ACC112 (cell line): ENCODE measurements at regions not wholly inside any gene's neighbourhood (a gene's known extent, or its start where the extent isn't known, plus 50 kb on each side); places are given as distances from the start of the nearest gene placed in this dataset.
"Not testable (repeated sequence)": the region's sequence is repeated elsewhere in the genome, so short reads cannot be mapped to it uniquely, and the experiment has no call there.

Experiments
- H2AFZ ChIP-seq: fragments of 200-600 bp; sonication (generic); one replicate; pipeline ENCODE4 v1.6.0; 2017; ENCODE audit warnings: antibody characterized with exemption, low read length; ENCODE audit not compliant: unreplicated experiment
- H3K27ac ChIP-seq: fragments of 200-600 bp; sonication (generic); 2 replicates; pipeline ENCODE4 v1.5.1; 2014; ENCODE audit warnings: low read depth, mild to moderate bottlenecking, antibody characterized with exemption, low read length, moderate library complexity
- H3K27me3 ChIP-seq: fragments of 200-600 bp; sonication (generic); 2 replicates; pipeline ENCODE4 v1.6.1; 2014; ENCODE audit warnings: mild to moderate bottlenecking, antibody characterized with exemption, low read length, moderate library complexity, mixed read lengths; ENCODE audit not compliant: insufficient read depth
- H3K36me3 ChIP-seq: fragments of 200-600 bp; sonication (generic); 2 replicates; pipeline ENCODE4 v1.6.1; 2016; ENCODE audit warnings: mild to moderate bottlenecking, antibody characterized with exemption, low read length, moderate library complexity, mixed read lengths; ENCODE audit not compliant: insufficient read depth
- H3K4me1 ChIP-seq: fragments of 200-600 bp; sonication (generic); one replicate; pipeline ENCODE4 v1.6.1; 2016; ENCODE audit warnings: low read length, mixed read lengths; ENCODE audit not compliant: insufficient read depth, unreplicated experiment, control insufficient read depth
- H3K4me3 ChIP-seq: fragments of 200-600 bp; sonication (generic); 2 replicates; pipeline ENCODE4 v1.5.1; 2014; ENCODE audit warnings: mild to moderate bottlenecking, low read depth, low read length
- H3K79me2 ChIP-seq: fragments of 200-600 bp; sonication (generic); one replicate; pipeline ENCODE4 v1.6.0; 2016; ENCODE audit warnings: low read length; ENCODE audit not compliant: control insufficient read depth, unreplicated experiment, insufficient read depth

DNA sequence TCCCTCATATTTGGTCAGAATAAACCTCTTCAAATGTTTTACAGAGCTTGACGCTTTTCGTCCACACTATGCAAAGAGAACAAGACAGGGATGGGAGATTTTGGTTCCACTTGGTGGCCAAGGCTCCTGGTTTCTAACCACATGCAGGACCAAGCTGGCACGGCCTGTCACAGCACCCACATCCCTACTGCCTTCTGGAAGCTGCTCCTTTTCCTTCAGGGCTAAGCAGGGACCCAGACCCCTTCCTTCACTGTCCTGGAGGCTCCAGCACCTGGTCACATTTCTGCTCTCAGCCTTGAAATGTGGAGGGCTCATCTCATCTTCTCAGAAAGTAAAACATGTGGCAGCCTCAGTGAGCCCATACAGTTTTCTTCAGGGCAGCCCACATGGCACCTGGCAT lies 50.4 kb upstream of the ARHGEF7 start:
- Histone ChIP-seq H3K4me1 (no peaks in the 10 kb centered on the region), H3K36me3 (no peaks in the 10 kb centered on the region), H3K4me3 (no peak overlapping the region), H3K79me2 (no peaks in the 10 kb centered on the region), H2AFZ (no peak overlapping the region), H3K27ac (no peak overlapping the region), H3K27me3 (peaks cover 47% of the 10 kb centered on the region)

DNA sequence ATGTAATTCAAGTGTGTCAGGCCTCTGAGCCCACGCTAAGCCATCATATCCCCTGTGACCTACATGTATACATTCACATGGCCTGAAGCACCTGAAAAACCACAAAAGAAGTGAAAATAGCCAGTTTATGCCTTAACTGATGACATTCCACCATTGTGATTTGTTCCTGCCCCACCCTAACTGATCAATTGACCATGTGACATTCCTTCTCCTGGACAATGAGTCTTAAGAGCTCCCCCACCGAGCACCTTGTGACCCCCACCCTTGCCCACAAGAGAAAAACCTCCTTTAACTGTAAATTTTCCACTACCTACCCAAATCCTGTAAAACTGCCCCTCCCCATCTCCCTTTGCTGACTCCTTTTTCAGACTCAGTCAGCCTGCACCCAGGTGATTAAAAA lies 52.1 kb upstream of the ARHGEF7 start:
- no peak overlapping the region for H2AFZ ChIP-seq
- H3K79me2 ChIP-seq, result no peaks in the 10 kb centered on the region
- no peak overlapping the region for H3K27ac ChIP-seq
- peaks cover 36% of the 10 kb centered on the region for H3K27me3 ChIP-seq
- no peak overlapping the region for H3K4me3 ChIP-seq
- H3K36me3 ChIP-seq, result no peaks in the 10 kb centered on the region
- H3K4me1 ChIP-seq, result no peaks in the 10 kb centered on the region

DNA sequence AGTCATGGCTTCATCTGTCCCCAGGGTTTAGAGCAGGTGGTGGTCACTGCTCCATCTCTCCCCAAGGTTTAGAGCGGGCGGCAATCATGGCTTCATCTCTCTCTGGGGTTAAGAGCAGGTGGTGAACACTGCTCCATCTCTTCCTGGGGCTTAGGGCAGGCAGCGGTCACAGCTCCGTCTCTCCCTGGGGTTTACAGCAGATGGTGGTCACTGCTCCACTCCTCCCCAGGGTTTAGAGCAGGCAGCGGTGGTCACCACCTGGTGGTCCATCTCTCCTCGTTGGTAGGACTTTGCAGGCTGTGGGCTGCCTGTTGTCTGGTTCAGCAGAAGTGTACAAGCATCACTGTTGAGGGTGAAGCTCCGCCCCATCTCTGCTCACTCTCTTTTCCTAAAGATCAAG lies 52.8 kb upstream of the ARHGEF7 start:
- H3K4me1 ChIP-seq, result no peaks in the 10 kb centered on the region
- no peak overlapping the region for H3K27ac ChIP-seq
- no peak overlapping the region for H2AFZ ChIP-seq
- H3K27me3 ChIP-seq, result peaks cover 36% of the 10 kb centered on the region
- no peak overlapping the region for H3K4me3 ChIP-seq
- no peaks in the 10 kb centered on the region for H3K79me2 ChIP-seq
- no peaks in the 10 kb centered on the region for H3K36me3 ChIP-seq

DNA sequence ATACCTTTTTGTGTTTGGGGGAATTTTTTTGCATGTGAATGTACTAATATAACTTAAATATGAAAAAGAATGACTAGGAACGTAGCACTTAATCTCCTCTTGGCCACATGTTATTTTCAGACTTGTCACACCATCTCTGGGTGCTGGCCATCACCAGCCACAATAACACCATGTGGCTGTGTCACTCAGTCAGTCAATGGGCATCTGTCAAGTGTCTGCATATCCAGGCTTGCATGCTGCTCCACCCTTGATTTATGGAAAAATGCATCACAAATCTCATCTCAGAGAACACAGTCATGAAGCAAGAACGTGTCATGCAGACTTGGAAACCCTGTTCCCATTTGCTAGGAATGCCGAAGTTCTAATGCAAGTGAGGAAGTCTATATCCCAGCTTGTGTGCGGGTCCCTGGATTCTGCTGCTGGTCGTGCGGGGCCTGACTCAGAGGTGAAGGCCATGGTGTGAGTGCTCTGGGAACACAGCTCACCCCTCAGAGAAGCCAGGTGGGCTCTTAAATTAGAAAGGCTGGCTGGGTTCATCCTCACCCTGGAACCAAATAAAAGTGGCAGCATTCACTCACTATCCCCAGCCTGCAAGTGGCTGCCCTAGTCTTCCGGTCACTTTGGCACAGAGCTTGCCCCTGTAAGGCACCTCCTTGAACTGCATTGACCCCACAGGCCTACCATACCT lies 53.6 kb upstream of the ARHGEF7 start:
- Histone ChIP-seq H2AFZ (no peak overlapping the region), H3K36me3 (no peaks in the 10 kb centered on the region), H3K4me3 (no peak overlapping the region), H3K79me2 (no peaks in the 10 kb centered on the region), H3K4me1 (no peaks in the 10 kb centered on the region), H3K27me3 (peaks cover 34% of the 10 kb centered on the region), H3K27ac (no peak overlapping the region)

DNA sequence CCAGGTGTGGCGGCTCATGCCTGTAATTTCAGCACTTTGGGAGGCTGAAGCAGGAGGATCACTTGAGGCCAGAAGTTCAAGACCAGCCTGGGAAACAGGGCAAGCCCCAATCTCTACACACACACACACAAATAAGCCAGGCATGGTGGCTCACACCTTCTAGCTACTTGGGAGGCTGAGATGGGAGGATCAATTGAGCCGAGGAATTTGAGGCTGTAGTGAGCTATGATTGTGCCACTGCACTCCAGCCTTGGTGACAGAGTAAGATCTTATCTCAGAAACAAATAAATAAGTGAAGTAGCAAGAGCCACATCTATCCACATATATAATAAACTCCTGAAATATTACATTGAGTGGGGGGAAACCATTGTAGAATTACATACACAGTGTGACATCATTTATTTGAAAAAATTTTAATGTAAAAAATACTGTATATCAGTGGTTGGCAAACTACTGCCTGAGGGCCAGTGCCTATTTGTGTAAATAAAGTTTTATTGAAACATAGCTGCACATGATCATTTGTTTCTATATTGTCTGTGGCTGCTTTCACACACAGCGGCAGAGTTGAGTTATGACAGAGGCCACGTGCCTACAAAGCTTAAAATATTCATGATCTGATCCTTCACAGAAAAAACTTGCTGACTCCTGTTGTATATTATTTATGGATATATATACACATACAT lies 54.7 kb upstream of the ARHGEF7 start:
- Histone ChIP-seq H3K27me3 (peaks cover 34% of the 10 kb centered on the region), H3K27ac (no peak overlapping the region), H3K79me2 (no peaks in the 10 kb centered on the region), H3K4me1 (no peaks in the 10 kb centered on the region), H3K4me3 (no peak overlapping the region), H3K36me3 (no peaks in the 10 kb centered on the region), H2AFZ (no peak overlapping the region)

DNA sequence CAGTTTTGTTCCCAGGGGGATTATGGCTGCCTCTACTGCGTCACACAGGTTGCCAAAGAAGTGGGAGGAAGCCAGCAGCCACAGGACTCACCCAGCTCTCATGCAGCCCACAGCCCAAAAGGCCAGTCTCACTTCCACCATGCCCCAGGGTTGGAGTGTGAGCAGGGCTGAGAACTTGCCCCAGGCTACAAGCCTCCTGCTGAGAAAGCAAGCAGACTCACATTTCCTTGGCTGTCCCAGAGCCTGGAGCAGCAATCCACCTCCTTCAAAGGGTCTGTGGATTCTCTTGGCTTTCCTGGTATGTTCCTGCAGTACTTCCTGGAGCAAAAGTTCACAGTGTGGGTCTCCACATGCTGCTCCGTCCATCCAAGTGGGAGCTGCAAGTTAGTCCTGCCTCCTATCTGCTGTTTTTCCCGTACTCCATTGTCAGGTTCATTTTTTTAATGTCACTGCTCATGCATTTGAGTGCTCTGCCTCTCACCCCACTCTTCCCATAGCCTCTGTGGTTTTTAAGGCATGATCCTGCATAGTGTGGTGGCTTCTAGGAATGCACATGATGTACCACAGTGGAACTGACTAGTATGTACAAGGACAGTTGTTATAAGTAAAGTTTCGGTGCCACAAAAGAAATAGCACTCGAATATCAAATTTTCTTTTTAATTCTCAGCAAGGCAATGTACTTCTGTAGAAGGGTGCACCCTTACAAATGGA lies 56.2 kb upstream of the ARHGEF7 start:
- Histone ChIP-seq H3K36me3 (no peaks in the 10 kb centered on the region), H3K27ac (no peak overlapping the region), H3K4me1 (no peaks in the 10 kb centered on the region), H2AFZ (no peak overlapping the region), H3K79me2 (no peaks in the 10 kb centered on the region), H3K27me3 (peaks cover 36% of the 10 kb centered on the region), H3K4me3 (no peak overlapping the region)

DNA sequence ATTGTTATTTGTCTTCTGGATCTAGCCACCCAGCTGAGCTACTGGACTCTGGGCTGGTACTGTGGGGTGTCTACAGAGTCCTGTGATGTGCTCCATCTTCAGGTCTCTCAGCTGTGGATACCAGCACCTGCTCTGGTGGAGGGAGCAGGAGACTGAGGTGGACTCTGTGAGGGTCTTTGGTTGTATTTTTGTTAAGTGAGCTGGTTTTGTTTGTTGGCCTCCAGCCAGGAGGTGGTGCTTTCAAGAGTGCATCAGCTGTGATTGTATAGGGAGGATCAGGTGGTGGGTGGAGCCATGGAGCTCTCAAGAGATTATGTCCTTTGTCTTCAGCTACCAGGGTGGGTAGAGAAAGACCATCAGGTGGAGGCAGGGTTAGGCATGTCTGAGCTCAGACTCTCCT lies 56.8 kb upstream of the ARHGEF7 start:
- H3K4me3 ChIP-seq, H3K4me1 ChIP-seq, H3K36me3 ChIP-seq, H3K79me2 ChIP-seq, H3K27ac ChIP-seq, H2AFZ ChIP-seq: not testable (repeated sequence)
- H3K27me3 ChIP-seq, result peaks cover 35% of the 10 kb centered on the region

DNA sequence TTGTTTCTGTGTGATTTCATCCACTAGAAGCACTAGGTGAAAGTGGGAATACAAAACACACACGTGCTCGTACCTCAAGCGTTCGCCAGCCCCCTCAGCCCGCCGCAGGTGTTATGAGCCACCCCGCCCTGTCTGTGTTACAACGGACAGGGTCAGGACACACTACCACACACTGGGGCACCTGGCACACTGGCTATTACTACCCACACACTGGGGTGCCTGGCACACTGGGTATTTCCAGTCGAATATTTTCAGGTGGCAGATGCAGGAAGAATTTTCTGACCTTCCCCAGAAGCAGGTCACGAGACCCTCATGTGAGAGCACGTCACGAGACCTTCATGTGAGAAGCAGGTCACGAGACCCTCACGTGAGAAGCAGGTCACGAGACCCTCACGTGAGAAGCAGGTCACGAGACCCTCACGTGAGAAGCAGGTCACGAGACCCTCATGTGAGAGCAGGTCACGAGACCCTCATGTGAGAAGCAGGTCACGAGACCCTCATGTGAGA lies 63.3 kb upstream of the ARHGEF7 start:
- H2AFZ ChIP-seq, H3K79me2 ChIP-seq, H3K4me3 ChIP-seq, H3K36me3 ChIP-seq, H3K4me1 ChIP-seq, H3K27ac ChIP-seq: not testable (repeated sequence)
- H3K27me3 ChIP-seq, result peaks cover 22% of the 10 kb centered on the region

DNA sequence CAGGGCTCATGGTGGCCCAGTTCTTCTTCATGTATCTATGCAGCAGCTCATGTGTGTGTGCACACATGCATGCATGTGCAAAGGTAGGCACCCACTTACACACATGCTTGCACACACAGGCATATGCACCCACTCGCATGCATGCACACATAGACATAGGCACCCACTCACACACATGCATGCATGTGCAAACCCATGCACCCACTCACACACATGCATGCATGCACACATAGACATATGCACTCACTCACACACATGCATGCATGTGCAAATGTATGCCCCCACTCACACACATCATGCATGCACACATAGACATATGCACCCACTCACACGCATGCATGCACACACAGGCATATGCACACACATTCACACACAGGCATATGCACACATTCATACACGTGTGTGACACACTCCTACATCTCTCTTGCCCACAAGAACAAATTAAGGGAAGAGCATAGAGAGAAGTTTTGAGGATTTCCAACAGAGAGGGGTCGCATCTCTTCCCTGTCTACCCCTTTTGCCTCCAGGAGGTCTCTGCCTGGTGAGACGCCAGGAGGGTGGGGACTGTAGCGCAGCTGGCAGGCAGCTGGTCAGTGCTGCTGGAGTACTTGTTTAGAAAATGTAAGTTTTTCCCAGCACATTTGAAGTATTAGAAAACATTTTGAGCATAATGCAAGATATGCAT lies 63.9 kb upstream of the ARHGEF7 start:
- no peak overlapping the region for H3K4me3 ChIP-seq

DNA sequence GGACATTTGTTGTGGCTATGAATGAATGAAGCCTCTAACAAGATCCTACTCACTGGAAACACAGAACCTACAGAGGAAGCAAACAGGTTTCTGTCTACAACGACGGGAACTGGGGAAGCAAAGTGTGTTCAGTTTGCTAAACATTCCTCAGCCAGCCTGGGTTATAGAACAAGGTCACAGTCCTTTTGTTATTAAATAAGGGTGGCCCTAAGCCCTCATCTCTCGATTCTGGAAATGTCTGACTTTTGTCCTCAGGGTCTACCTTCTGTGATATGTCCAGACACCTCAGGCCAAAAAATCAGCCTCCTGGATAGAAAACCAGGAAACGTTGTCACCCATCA lies 64.6 kb upstream of the ARHGEF7 start:
- Histone ChIP-seq H2AFZ (no peak overlapping the region), H3K4me3 (no peak overlapping the region), H3K27ac (no peak overlapping the region), H3K79me2 (no peaks in the 10 kb centered on the region), H3K36me3 (no peaks in the 10 kb centered on the region), H3K4me1 (no peaks in the 10 kb centered on the region), H3K27me3 (peaks cover 15% of the 10 kb centered on the region; the same call in 1 of the 2 replicates)

More for the DNA sequence above, 63.9 kb upstream of the ARHGEF7 start:
- no peak overlapping the region for H3K27ac ChIP-seq
- H2AFZ ChIP-seq, result no peak overlapping the region
- no peaks in the 10 kb centered on the region for H3K4me1 ChIP-seq
- H3K36me3 ChIP-seq, result no peaks in the 10 kb centered on the region
- peaks cover 22% of the 10 kb centered on the region for H3K27me3 ChIP-seq
- H3K79me2 ChIP-seq, result no peaks in the 10 kb centered on the region
